WTC11 (cell line): ENCODE measurements at regions not wholly inside any gene's neighbourhood (a gene's known extent, or its start where the extent isn't known, plus 50 kb on each side); places are given as distances from the start of the nearest gene placed in this dataset.

ENCODE experiments used
- ATAC-seq: fragments of 200-7000 bp; cut with Tn5 transposase; 2 replicates; pipeline ENCODE4 v1.10.0; 2021; ENCODE audit warnings: mild to moderate bottlenecking, moderate library complexity
- CTCF ChIA-PET: fragments of 300-600 bp; sonication (Branson Sonifier 250); formaldehyde crosslinking; loops from one replicate; lab custom pipeline; 2021; ENCODE audit warnings: antibody characterized with exemption; lab: Charles Lee
- POLR2A ChIA-PET: fragments of 350-600 bp; sonication (Branson Sonifier 250); formaldehyde crosslinking; loops from one replicate; lab custom pipeline; 2021; ENCODE audit warnings: antibody characterized with exemption; lab: Charles Lee
- DNase-seq: peaks from one replicate; pipeline ENCODE4 v3.0.0; 2021; ENCODE audit warnings: low spot score
- H3K27ac Mint-ChIP-seq: 2 replicates; pipeline ENCODE4 v1.8.0; 2021; ENCODE audit warnings: mixed read lengths
- H3K27me3 Mint-ChIP-seq: 2 replicates; pipeline ENCODE4 v1.8.0; 2021; ENCODE audit warnings: low read depth, mild to moderate bottlenecking, moderate library complexity, mixed read lengths
- H3K36me3 Mint-ChIP-seq: 2 replicates; pipeline ENCODE4 v1.8.0; 2021; ENCODE audit warnings: mixed read lengths
- H3K4me1 Mint-ChIP-seq: 2 replicates; pipeline ENCODE4 v1.8.0; 2022; ENCODE audit warnings: mixed read lengths
- H3K4me3 Mint-ChIP-seq: 2 replicates; pipeline ENCODE4 v1.8.0; 2021; ENCODE audit warnings: mild to moderate bottlenecking, moderate library complexity, mixed read lengths
- H3K9me3 Mint-ChIP-seq: 2 replicates; pipeline ENCODE4 v1.8.0; 2021; ENCODE audit warnings: mixed read lengths
- ATF1 ChIP-seq: sonication (generic); formaldehyde crosslinking; IDR thresholded peaks from 2 replicates; pipeline ENCODE4 v1.8.1; 2023; ENCODE audit warnings: mild to moderate bottlenecking, moderate library complexity, missing genetic modification reagents
- ATF2 ChIP-seq: sonication (generic); formaldehyde crosslinking; IDR thresholded peaks from 2 replicates; pipeline ENCODE4 v1.8.1; 2022; ENCODE audit warnings: low read depth, missing genetic modification reagents, borderline replicate concordance
- ATF3 ChIP-seq: sonication (generic); formaldehyde crosslinking; conservative IDR thresholded peaks from 2 replicates; pipeline ENCODE4 v1.8.1; 2022; ENCODE audit warnings: mild to moderate bottlenecking, missing genetic modification reagents
- CREM ChIP-seq: sonication (generic); formaldehyde crosslinking; IDR thresholded peaks from 2 replicates; pipeline ENCODE4 v1.8.1; 2022; ENCODE audit warnings: mild to moderate bottlenecking, missing genetic modification reagents, moderate library complexity
- E2F4 ChIP-seq: sonication (generic); formaldehyde crosslinking; IDR thresholded peaks from 2 replicates; pipeline ENCODE4 v1.8.1; 2022; ENCODE audit warnings: low read depth, mild to moderate bottlenecking, moderate library complexity, missing genetic modification reagents, borderline replicate concordance
- ELF4 ChIP-seq: sonication (generic); formaldehyde crosslinking; IDR thresholded peaks from 2 replicates; pipeline ENCODE4 v1.8.1; 2022; ENCODE audit warnings: low read depth, mild to moderate bottlenecking, moderate library complexity, missing genetic modification reagents
- ERG ChIP-seq: fragments of 250-450 bp; sonication (Bioruptor Pico); IDR thresholded peaks from 2 replicates; pipeline ENCODE4 v1.8.0; 2021; ENCODE audit warnings: mild to moderate bottlenecking
- ESRRA ChIP-seq: sonication (generic); formaldehyde crosslinking; IDR thresholded peaks from 2 replicates; pipeline ENCODE4 v1.8.1; 2022; ENCODE audit warnings: mild to moderate bottlenecking, missing genetic modification reagents, borderline replicate concordance
- MYBL2 ChIP-seq: sonication (generic); formaldehyde crosslinking; IDR thresholded peaks from 2 replicates; pipeline ENCODE4 v1.8.1; 2023; ENCODE audit warnings: mild to moderate bottlenecking, moderate library complexity, missing genetic modification reagents
- NFATC4 ChIP-seq: fragments of 250-450 bp; sonication (Bioruptor Pico); IDR thresholded peaks from 2 replicates; pipeline ENCODE4 v1.9.0; 2021; ENCODE audit warnings: mild to moderate bottlenecking
- SP1 ChIP-seq: sonication (generic); formaldehyde crosslinking; conservative IDR thresholded peaks from 2 replicates; pipeline ENCODE4 v1.8.1; 2022; ENCODE audit warnings: missing genetic modification reagents
- STAT6 ChIP-seq: sonication (generic); formaldehyde crosslinking; conservative IDR thresholded peaks from 2 replicates; pipeline ENCODE4 v1.8.1; 2023; ENCODE audit warnings: mild to moderate bottlenecking, low read depth, missing genetic modification reagents, moderate library complexity
- TEAD1 ChIP-seq: sonication (generic); formaldehyde crosslinking; IDR thresholded peaks from 2 replicates; pipeline ENCODE4 v1.8.0; 2022; ENCODE audit warnings: mild to moderate bottlenecking, missing genetic modification reagents
- TEAD4 ChIP-seq: sonication (generic); formaldehyde crosslinking; IDR thresholded peaks from 2 replicates; pipeline ENCODE4 v1.8.0; 2022; ENCODE audit warnings: mild to moderate bottlenecking, missing genetic modification reagents
- USF1 ChIP-seq: sonication (generic); formaldehyde crosslinking; IDR thresholded peaks from 2 replicates; pipeline ENCODE4 v1.8.0; 2022; ENCODE audit warnings: mild to moderate bottlenecking, missing genetic modification reagents
- ZNF232 ChIP-seq: sonication (generic); formaldehyde crosslinking; IDR thresholded peaks from 2 replicates; pipeline ENCODE4 v1.8.0; 2022; ENCODE audit warnings: mild to moderate bottlenecking, missing genetic modification reagents
- ZNF263 ChIP-seq: sonication (generic); formaldehyde crosslinking; IDR thresholded peaks from 2 replicates; pipeline ENCODE4 v1.8.1; 2022; ENCODE audit warnings: low read depth, mild to moderate bottlenecking, moderate library complexity, missing genetic modification reagents
- ZNF281 ChIP-seq: sonication (generic); formaldehyde crosslinking; IDR thresholded peaks from 2 replicates; pipeline ENCODE4 v1.8.0; 2023; ENCODE audit warnings: mild to moderate bottlenecking, missing genetic modification reagents
- ZNF532 ChIP-seq: fragments of 250-450 bp; sonication (Bioruptor Pico); IDR thresholded peaks from 2 replicates; pipeline ENCODE4 v1.9.0; 2021; ENCODE audit warnings: mild to moderate bottlenecking, borderline replicate concordance

GRCh38 chr1:79667848-79668696 is 661.5 kb upstream of the ADGRL4 start:
- POLR2A ChIA-PET = no interaction called here
- no peak overlapping the region; the same call in 1 of the 2 replicates for H3K27ac Mint-ChIP-seq
- peaks cover 5% of the 10 kb centered on the region for H3K36me3 Mint-ChIP-seq
- no peak overlapping the region for H3K4me3 Mint-ChIP-seq
- no peak for TF ChIP-seq NFATC4 (CRISPR knock-in tag)
- TF ChIP-seq E2F4 = no peak
- no peak for TF ChIP-seq MYBL2 (CRISPR knock-in tag)
- TF ChIP-seq ERG (CRISPR knock-in tag) = no peak
- no peak for TF ChIP-seq TEAD1 (CRISPR knock-in tag)
- TF ChIP-seq CREM (CRISPR knock-in tag) = no peak
- no peak for TF ChIP-seq TEAD4 (CRISPR knock-in tag)
- no peak for TF ChIP-seq ATF2
- TF ChIP-seq ELF4 = no peak
- no peak for TF ChIP-seq ZNF532 (CRISPR knock-in tag)
- no peak for TF ChIP-seq ESRRA
- TF ChIP-seq ZNF281 = no peak
- TF ChIP-seq SP1 (CRISPR knock-in tag) = no peak
- no peaks in the 10 kb centered on the region for H3K27me3 Mint-ChIP-seq
- ATAC-seq (no peak), DNase-seq (no peak)
- 0 out of 2 replicates have a peak, but pooled peaks cover 4% of the 10 kb centered on the region for H3K4me1 Mint-ChIP-seq
- H3K9me3 Mint-ChIP-seq = peaks cover 5% of the 10 kb centered on the region
- CTCF ChIA-PET = no interaction called here

GRCh38 chr1:79667166-79667565 is 660.6 kb upstream of the ADGRL4 start:
- TF ChIP-seq ZNF263 (CRISPR knock-in tag) = no peak
- TF ChIP-seq ATF1 (CRISPR knock-in tag) = no peak
- TF ChIP-seq STAT6 = no peak
- no peak for TF ChIP-seq ATF3 (CRISPR knock-in tag)
- TF ChIP-seq ZNF232 (CRISPR knock-in tag) = no peak
- TF ChIP-seq USF1 (CRISPR knock-in tag) = no peak
- TF ChIP-seq TEAD1 (CRISPR knock-in tag) = no peak
- ChIA-PET POLR2A (no interaction called here), CTCF (no interaction called here)
- H3K27ac Mint-ChIP-seq = no peak overlapping the region
- peaks cover 5% of the 10 kb centered on the region for H3K36me3 Mint-ChIP-seq
- no peaks in the 10 kb centered on the region for H3K27me3 Mint-ChIP-seq
- peaks cover 5% of the 10 kb centered on the region for H3K9me3 Mint-ChIP-seq
- DNase-seq (no peak), ATAC-seq (no peak)
- H3K4me1 Mint-ChIP-seq = 0 out of 2 replicates have a peak, but pooled peaks cover 4% of the 10 kb centered on the region
- no peak overlapping the region for H3K4me3 Mint-ChIP-seq
